Karpas-422 (cell line): ENCODE measurements at regions not wholly inside any gene's neighbourhood (a gene's known extent, or its start where the extent isn't known, plus 50 kb on each side); places are given as distances from the start of the nearest gene placed in this dataset.
"Not testable (repeated sequence)": the region's sequence is repeated elsewhere in the genome, so short reads cannot be mapped to it uniquely, and the experiment has no call there.

Experiments
- DNase-seq: peaks from one replicate; pipeline ENCODE4 v3.0.0-alpha.2; 2015
- H2AFZ ChIP-seq: fragments of 200-600 bp; sonication (generic); 2 replicates; pipeline ENCODE4 v1.6.1; 2014; ENCODE audit warnings: antibody characterized with exemption, low read length, mixed read lengths
- H3K27ac ChIP-seq: fragments of 200-600 bp; sonication (generic); 2 replicates; pipeline ENCODE4 v1.5.1; 2014; ENCODE audit warnings: mild to moderate bottlenecking, low read length, moderate library complexity
- H3K27me3 ChIP-seq: fragments of 200-600 bp; sonication (generic); 2 replicates; pipeline ENCODE4 v1.6.1; 2014; ENCODE audit warnings: low read length, mixed read lengths
- H3K36me3 ChIP-seq: fragments of 200-600 bp; sonication (generic); 2 replicates; pipeline ENCODE4 v1.6.1; 2014; ENCODE audit warnings: low read length, mixed read lengths; ENCODE audit not compliant: insufficient read depth
- H3K4me1 ChIP-seq: fragments of 200-600 bp; sonication (generic); 2 replicates; pipeline ENCODE4 v1.6.1; 2014; ENCODE audit warnings: mild to moderate bottlenecking, low read length, mixed read lengths
- H3K4me2 ChIP-seq: fragments of 200-600 bp; sonication (generic); 2 replicates; pipeline ENCODE4 v1.6.1; 2014; ENCODE audit warnings: low read length, low read depth, mild to moderate bottlenecking; ENCODE audit not compliant: poor library complexity, severe bottlenecking
- H3K4me3 ChIP-seq: fragments of 200-600 bp; sonication (generic); 2 replicates; pipeline ENCODE4 v1.5.1; 2014; ENCODE audit warnings: mild to moderate bottlenecking, antibody characterized with exemption, low read length, mixed read lengths
- H3K79me2 ChIP-seq: fragments of 200-600 bp; sonication (generic); 2 replicates; pipeline ENCODE4 v1.6.1; 2014; ENCODE audit warnings: mild to moderate bottlenecking, low read length, mixed read lengths
- H3K9ac ChIP-seq: fragments of 200-600 bp; sonication (generic); 2 replicates; pipeline ENCODE4 v1.6.0; 2014; ENCODE audit warnings: low read length
- H3K9me2 ChIP-seq: fragments of 200-600 bp; sonication (generic), shearing (Covaris generic); replicated peaks from 2 replicates; pipeline ENCODE4 v1.6.0; 2014; ENCODE audit warnings: mild to moderate bottlenecking, low read length, moderate library complexity; ENCODE audit not compliant: insufficient read depth
- H3K9me3 ChIP-seq: fragments of 300-700, 200-600 bp; sonication (generic); 2 replicates; pipeline ENCODE4 v1.6.1; 2014; ENCODE audit warnings: low read length, mixed read lengths
- H4K20me1 ChIP-seq: fragments of 200-600 bp; sonication (generic); 2 replicates; pipeline ENCODE4 v1.6.1; 2014; ENCODE audit warnings: mild to moderate bottlenecking, antibody characterized with exemption, low read length, low read depth; ENCODE audit not compliant: insufficient read depth
- small RNA-seq: library from RNA; depleted of rRNA; stranded (forward); fragments of <200 nt; gene quantifications from one replicate; pipeline ENCODE3, GENCODE V24; 2014

DNA sequence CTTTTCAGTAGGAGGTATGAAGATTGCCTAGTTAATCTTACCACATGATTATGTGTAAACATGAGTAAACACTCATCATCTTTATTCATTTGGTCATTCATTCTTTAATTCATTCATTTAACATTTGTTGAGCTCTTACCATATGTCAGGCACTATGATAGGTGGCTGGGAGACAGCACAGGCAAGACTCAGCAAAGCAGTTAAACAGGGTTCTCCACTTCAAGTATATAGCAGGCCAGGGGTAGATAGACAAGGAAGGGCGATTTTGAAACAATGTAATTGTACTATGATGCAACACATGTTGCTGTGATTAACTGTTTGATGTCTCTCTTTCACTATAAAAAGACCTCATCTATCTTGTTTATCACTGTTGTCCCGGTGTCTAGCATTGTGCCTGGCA, 84.3 kb upstream of the GPR101 start:
- Histone ChIP-seq H3K27me3 (no peaks in the 10 kb centered on the region), H4K20me1 (no peaks in the 10 kb centered on the region), H3K4me1 (no peaks in the 10 kb centered on the region), H3K36me3 (no peaks in the 10 kb centered on the region), H2AFZ (no peak overlapping the region), H3K9me2 (no peaks in the 10 kb centered on the region), H3K9ac (no peak overlapping the region), H3K9me3 (no peaks in the 10 kb centered on the region), H3K27ac (no peak overlapping the region), H3K79me2 (no peaks in the 10 kb centered on the region), H3K4me3 (no peak overlapping the region), H3K4me2 (no peak overlapping the region)
- no peak for DNase-seq

GRCh38 chrX:137107877-137108276, 74.1 kb upstream of the GPR101 start:
- not testable (repeated sequence) for H2AFZ ChIP-seq, H3K4me2 ChIP-seq, DNase-seq, H3K9ac ChIP-seq, H3K27ac ChIP-seq, H3K9me2 ChIP-seq, H4K20me1 ChIP-seq, H3K4me3 ChIP-seq, H3K27me3 ChIP-seq, H3K79me2 ChIP-seq, H3K36me3 ChIP-seq, H3K9me3 ChIP-seq, H3K4me1 ChIP-seq

GRCh38 chrX:137101273-137101990, 67.6 kb upstream of the GPR101 start:
- H3K4me3 ChIP-seq = no peak overlapping the region
- H3K9me2 ChIP-seq = no peaks in the 10 kb centered on the region
- no peaks in the 10 kb centered on the region for H3K4me1 ChIP-seq
- no peaks in the 10 kb centered on the region for H3K9me3 ChIP-seq
- H3K79me2 ChIP-seq = no peaks in the 10 kb centered on the region
- H3K27ac ChIP-seq = no peak overlapping the region
- no peaks in the 10 kb centered on the region for H4K20me1 ChIP-seq
- H3K9ac ChIP-seq = no peak overlapping the region
- no peak overlapping the region for H3K4me2 ChIP-seq
- H2AFZ ChIP-seq = no peak overlapping the region
- H3K27me3 ChIP-seq = no peaks in the 10 kb centered on the region
- H3K36me3 ChIP-seq = no peaks in the 10 kb centered on the region
- no peak for DNase-seq

Small RNAs in the stretch of these regions (small RNA-seq; reads per million reads assigned to genes)
- 0.16 reads per million for gene AL355309.1
